ELR (cell line): ENCODE measurements at regions not wholly inside any gene's neighbourhood (a gene's known extent, or its start where the extent isn't known, plus 50 kb on each side); places are given as distances from the start of the nearest gene placed in this dataset.
A peak's percentile ranks its signal among the peaks of the same experiment; 100 is the strongest.
"Not testable (repeated sequence)": the region's sequence is repeated elsewhere in the genome, so short reads cannot be mapped to it uniquely, and the experiment has no call there.

Source experiments
- DNase-seq: peaks from one replicate; pipeline ENCODE4 v3.0.0-alpha.2; 2015; ENCODE audit warnings: low read depth

- DNase-seq: no peak
Observed at GRCh38 chr12:17358835-17359234, 731.2 kb downstream of the RERGL start.

DNA sequence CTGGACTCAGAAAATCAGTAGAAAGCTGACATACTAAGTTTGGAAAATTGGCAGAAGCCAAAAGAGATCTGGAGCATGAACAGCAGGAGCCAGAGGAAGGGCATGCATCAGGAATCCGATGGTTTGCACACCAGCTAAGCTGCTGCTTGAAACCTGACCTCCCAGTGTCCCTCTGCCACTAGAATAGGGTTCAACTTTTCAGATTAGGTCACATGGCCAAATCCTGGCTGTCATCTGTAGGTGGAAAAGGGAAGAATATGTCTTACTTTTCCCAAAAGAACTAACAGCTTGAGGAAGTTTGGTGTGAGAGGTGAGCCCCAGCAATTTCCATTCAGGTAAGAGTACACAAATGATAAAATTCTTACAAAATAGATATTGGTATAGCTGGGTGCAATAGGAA lies 732.6 kb downstream of the RERGL start:
- no peak for DNase-seq

DNA sequence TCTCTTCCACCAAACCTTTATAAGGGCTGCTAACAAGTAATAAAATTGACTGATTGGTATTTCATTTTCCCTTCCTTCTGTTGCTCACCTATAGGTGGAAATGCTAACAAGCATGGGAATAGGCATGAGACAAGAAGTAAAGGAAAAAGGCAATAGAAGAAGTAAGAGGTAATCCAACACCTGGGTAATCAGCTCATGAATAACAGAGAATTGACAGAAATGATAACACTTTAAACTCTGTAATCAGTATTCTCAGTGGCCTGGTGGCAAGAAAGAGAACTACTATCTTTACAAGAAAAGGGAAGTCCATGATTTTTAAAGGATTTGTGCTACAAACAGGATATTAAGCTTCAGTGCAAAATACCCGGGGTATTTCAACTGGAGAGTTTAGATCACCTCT lies 737.8 kb downstream of the RERGL start:
- no peak for DNase-seq

DNA sequence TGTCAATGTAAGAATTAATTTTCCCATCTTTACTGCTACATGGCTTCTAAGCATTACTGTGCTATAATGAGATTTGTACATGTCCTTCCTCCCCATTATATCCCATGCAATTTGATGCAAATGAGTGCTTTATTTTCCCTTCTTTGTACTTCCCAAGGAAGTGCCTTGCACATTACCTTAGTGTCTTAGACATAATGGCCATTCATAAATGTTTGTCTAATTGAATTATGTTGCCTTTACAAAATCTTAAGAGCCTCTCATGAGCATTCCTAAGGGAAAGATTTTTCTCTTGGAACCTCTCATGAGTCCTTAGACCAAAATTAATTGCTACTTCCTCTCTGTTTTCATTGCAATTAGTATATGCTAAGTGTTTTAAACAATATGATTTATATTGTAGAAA lies 741.7 kb downstream of the RERGL start:
- DNase-seq: no peak

- no peak for DNase-seq
Observed at GRCh38 chr12:17344649-17345048, 738.7 kb upstream of the LMO3 start.

GRCh38 chr12:17342381-17342961 lies 736.5 kb upstream of the LMO3 start:
- no peak for DNase-seq

DNA sequence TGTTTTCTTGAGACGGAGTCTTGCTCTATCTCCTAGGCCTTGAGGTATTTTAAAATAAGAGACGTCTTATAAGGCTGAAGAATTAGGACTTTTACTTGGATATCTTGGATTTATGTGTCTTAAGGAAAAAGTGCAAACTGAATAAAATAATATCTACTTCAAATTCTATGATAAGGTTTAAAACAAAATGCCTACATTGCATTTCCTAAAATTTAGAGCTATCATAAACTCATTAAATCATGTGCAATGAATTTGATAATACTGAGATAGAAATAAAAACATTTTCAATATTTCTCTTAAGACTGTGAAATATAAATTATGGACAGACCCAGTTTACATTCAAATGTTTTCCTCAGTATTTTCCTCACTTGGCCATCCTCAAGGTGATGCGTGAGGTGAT lies 729.5 kb upstream of the LMO3 start:
- no peak for DNase-seq

GRCh38 chr12:17334784-17335183 lies 728.8 kb upstream of the LMO3 start:
- DNase-seq: no peak

GRCh38 chr12:17333287-17333686 lies 727.3 kb upstream of the LMO3 start:
- peak; percentile 64 for DNase-seq

DNA sequence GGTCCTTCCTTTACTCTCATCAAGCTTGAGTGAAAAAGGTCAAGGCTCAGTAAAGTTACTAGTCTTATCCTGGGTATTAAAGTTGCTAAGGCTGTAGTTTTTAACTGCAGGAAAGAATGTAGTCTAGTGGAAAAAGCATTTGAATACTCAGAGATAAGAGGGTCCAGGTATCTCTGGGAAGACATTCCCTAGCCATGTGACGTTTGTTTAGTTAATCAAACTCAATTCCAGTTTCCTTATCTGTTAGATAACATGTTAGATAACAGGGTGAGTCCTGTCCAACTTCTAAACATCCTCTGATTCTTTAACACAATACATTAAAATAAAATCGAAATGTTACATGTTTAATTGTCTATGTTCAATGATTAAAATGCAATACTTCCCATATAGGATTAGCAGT lies 720.7 kb upstream of the LMO3 start:
- DNase-seq: no peak

DNA sequence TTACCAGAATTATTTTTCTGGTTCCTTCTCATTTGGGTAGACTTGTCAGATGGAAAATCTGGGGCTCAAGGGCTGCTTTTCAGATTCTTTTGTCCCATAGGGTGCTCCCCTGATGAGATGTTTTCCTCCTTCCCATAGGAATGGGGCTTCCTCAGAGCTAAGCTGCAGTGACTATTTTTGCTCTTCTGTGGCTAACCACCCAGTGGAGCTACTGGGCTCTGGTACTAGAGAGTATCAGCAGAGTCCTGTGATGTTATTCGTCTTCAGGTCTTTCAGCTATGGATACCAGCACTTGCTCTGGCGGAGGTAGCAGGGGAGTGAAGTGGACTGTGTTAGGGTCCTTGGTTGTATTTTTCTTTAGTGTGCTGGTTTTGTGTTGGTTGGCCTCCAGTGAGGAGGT lies 716.1 kb upstream of the LMO3 start:
- DNase-seq: no peak

- peak; percentile 89 for DNase-seq
Observed at GRCh38 chr12:17304503-17305347, 698.8 kb upstream of the LMO3 start.

DNA sequence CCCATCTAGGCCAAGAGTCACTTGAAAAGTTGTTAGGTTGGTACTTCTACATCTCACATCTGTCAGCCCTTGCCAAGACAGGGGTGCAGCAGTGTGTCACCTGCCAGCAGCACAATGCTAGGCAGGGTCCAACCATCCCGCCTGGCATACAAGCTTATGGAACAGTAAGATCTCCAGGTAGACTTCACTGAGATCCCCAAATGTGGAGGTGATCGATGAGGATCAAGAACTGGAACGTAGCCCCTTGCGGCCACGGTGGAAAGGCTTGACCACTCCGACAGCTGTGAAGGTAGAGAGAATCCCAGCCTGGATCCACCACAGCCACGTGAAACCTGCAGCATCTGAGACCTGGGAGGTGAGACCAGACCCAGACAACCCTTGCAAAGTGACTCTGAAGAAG lies 696.0 kb upstream of the LMO3 start:
- DNase-seq: no peak

DNA sequence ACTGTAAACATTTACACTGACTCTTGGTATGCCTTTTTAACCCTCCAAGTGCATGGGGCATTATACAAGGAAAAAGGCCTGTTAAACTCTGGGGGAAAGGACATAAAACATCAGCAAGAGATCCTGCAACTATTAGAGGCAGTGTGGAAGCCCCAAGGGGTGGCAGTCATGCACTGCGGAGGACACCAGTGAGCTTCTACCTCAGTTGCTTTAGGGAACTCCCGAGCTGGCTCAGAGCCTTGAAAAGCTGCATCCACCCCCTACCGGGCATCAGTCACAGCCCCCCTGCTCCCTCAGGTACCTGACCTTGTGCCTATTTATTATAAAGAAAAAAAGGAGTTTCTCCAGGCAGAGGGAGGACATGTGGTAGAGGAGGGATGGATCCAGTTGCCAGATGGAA lies 695.6 kb upstream of the LMO3 start:
- no peak for DNase-seq

GRCh38 chr12:17296882-17297281 lies 690.9 kb upstream of the LMO3 start:
- no peak for DNase-seq

DNA sequence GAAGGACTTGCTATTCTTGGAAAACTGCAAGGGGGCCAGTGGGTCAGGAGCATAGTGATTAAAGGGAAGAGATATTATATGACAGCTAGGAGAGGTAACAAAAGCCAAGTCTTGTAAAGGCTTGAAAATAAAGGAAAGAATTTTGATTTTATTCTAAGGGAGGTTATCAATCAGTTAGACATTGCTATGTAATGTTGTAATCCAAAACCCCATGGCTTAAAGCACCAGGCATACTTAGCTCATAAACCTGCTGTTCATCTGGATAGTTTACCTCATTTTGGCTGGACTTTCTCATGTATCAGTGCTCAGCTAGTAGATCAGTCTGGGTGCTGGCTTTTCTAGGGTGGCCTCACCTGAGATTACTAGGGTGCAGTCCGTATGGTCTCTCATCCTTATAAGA lies 680.9 kb upstream of the LMO3 start:
- DNase-seq: no peak

DNA sequence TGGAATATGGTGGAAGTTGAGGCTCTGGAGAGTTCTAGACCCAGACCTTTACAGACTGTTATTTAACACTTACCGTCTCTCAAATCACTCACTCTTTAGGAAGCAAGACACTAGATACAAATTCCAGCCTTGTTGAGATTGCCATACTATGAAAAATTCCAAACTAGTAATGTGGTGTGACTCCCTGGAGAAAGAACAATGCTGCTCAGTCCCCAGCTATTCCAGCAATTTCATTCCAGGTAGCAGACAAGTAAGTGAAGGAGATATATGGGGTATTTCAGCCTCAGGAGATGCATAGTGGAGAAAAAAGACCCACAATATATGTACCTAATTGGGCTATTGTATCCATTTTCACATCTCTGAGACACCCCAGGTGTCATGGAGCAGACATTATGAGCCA lies 678.9 kb upstream of the LMO3 start:
- DNase-seq: no peak

DNA sequence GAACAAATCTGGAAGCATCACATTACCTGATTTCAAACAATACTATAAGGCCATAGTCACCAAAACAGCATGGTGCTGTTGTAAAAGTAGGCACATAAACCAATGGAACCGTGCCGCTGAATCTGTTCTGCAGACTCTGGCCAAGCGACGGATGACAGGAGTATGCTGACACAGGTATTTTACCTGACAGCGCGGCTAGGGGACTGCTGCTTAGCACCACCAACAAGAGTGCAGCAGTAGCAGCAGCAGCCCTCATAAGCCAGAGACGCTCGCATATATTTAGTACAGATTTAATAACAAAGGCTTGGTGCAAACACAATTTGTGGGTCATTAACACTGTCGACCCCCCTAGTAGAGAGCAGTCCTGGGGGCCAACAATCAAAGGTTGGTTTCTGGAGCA lies 677.6 kb upstream of the LMO3 start:
- DNase-seq: no peak

GRCh38 chr12:17282169-17282568 lies 676.2 kb upstream of the LMO3 start:
- not testable (repeated sequence) for DNase-seq

DNA sequence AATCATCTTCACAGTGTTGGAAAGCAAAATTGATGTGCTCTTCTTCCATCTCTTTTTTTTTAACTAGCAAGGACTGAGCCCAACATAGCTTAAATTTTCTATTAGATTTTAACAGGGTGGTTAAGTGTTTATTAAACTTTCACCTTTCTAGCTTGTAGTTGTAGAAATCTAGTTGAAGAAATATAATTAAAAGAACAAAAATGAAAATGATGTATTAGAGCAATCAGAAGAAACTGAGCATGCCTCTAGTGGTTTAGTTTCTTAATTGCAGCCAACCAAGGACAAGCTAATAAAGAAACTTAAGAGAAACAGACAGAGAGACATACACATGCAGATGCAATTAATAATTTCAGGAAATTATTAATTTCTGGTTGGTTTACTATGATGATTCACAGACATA lies 673.0 kb upstream of the LMO3 start:
- peak; percentile 39 for DNase-seq

DNA sequence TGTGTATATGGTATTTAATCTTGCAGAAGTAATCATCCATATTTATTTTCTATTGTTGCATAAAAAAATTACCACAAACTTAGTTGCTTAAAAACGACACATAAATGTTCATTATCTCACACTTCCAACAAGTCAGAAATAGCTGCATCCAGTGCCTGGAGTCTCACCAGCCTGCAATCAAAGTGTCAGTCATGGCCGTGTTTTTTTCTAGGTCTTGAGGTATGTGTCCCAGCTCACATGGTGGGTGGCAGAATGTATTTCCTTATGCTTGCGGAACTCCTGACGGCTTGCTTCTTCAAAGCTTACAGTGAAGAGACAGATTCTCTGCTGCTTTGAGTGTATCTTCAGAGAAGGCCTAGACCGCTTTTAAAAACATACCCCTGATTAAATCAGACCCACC lies 670.2 kb upstream of the LMO3 start:
- no peak for DNase-seq

GRCh38 chr12:17266856-17267255 lies 660.9 kb upstream of the LMO3 start:
- DNase-seq: no peak

DNA sequence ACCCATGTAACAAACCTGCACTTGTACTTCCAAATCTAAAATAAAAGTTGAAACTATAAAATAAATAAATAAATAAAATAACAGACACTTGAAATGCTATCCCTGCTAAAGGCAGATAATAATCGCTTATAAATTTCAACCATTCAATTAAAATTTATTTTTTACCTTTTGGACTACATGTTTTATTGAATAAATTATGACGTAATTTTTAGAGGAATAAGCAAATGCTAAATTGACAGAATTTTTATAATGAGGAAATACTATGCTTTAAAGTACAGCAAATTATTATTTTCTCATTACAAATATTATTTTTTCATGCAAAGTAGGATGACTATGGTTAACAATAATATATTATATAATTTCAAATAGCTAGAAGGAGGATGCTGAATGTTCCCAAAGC lies 658.6 kb upstream of the LMO3 start:
- no peak for DNase-seq

DNA sequence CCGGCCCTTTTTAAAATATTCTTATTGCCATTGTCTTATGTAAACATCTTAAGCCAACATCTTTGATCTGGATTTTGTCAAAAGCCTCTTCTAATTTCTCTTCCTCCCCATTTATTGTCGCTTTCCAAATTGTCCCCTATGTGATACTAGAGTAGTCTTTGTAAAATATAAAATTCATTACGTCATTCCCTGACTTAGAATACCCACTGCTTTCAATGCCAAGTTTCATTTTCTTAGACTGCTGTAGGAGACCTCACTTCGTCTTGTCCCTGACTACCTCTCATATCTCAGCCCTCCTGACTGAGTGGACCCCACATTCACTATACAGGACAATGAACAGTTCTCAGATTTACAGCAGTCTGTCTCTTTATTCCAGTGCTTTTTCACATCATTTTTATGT lies 633.9 kb upstream of the LMO3 start:
- DNase-seq: no peak
